ENCODE measurements at regions not wholly inside any gene's neighbourhood (a gene's known extent, or its start where the extent isn't known, plus 50 kb on each side); places are given as distances from the start of the nearest gene placed in this dataset.

GRCh38 chr1:29793101-29793546 lies 556.8 kb downstream of the PTPRU start:
- intact Hi-C loops (cut with DNase I): loop anchor here (10.0 kb wide), 1 partner anchor 912 kb away; no protein-coding TSS in a partner anchor

GRCh38 chr1:29789910-29790247 lies 553.6 kb downstream of the PTPRU start:
- DNase-seq: peak in 1 of 42 donors; percentile 30
- intact Hi-C loops (cut with DNase I): loop anchor here (10.0 kb wide), 1 partner anchor 915 kb away; no protein-coding TSS in a partner anchor

More at GRCh38 chr1:29793101-29793546, 556.8 kb downstream of the PTPRU start:
- DNase-seq: peak; percentile 51 to 91 (median 80)

- peak in 2 of 42 donors; percentile 31 to 32 for DNase-seq
- intact Hi-C loops (cut with DNase I): no loop called here
Observed at GRCh38 chr1:29789221-29789909, 553.0 kb downstream of the PTPRU start.

- DNase-seq: peak in 2 of 42 donors; percentile 28 to 32
- intact Hi-C loops (cut with DNase I): no loop called here
Observed at GRCh38 chr1:29786791-29787732, 550.7 kb downstream of the PTPRU start.

- intact Hi-C loops (cut with DNase I): no loop called here
- DNase-seq: peak in 2 of 42 donors; percentile 22 to 28
Observed at GRCh38 chr1:29786195-29786594, 549.9 kb downstream of the PTPRU start.

- intact Hi-C loops (cut with DNase I): no loop called here
Observed at GRCh38 chr1:29785554-29785953, 549.2 kb downstream of the PTPRU start.

GRCh38 chr1:29785137-29785527 lies 548.8 kb downstream of the PTPRU start:
- intact Hi-C loops (cut with DNase I): no loop called here
- DNase-seq: peak in 1 of 42 donors; percentile 30

More at GRCh38 chr1:29785554-29785953, 549.2 kb downstream of the PTPRU start:
- DNase-seq: peak in 1 of 42 donors; percentile 31

- intact Hi-C loops (cut with DNase I): no loop called here
- peak in 2 of 42 donors; percentile 14 to 17 for DNase-seq
Observed at GRCh38 chr1:29784276-29785136, 548.2 kb downstream of the PTPRU start.

- intact Hi-C loops (cut with DNase I): no loop called here
- peak in 2 of 42 donors; percentile 24 to 26 for DNase-seq
Observed at GRCh38 chr1:29783508-29784275, 547.4 kb downstream of the PTPRU start.

GRCh38 chr1:29782846-29783507 lies 546.7 kb downstream of the PTPRU start:
- DNase-seq: peak in 2 of 42 donors; percentile 9 to 32
- intact Hi-C loops (cut with DNase I): no loop called here

GRCh38 chr1:29779146-29779545 lies 542.8 kb downstream of the PTPRU start:
- peak in 1 of 42 donors; percentile 10 for DNase-seq
- intact Hi-C loops (cut with DNase I): no loop called here

- peak in 3 of 42 donors; percentile 3 to 16 (median 7) for DNase-seq
- intact Hi-C loops (cut with DNase I): no loop called here
Observed at GRCh38 chr1:29777522-29777921, 541.2 kb downstream of the PTPRU start.

GRCh38 chr1:29774355-29774754 lies 538.0 kb downstream of the PTPRU start:
- DNase-seq: no peak
- intact Hi-C loops (cut with DNase I): no loop called here

GRCh38 chr1:29772584-29773100 lies 536.3 kb downstream of the PTPRU start:
- peak in 2 of 42 donors; percentile 14 to 31 for DNase-seq
- intact Hi-C loops (cut with DNase I): no loop called here

- intact Hi-C loops (cut with DNase I): no loop called here
- DNase-seq: peak in 3 of 42 donors; percentile 2 to 36 (median 25)
Observed at GRCh38 chr1:29767769-29768425, 531.6 kb downstream of the PTPRU start.

- intact Hi-C loops (cut with DNase I): no loop called here
- DNase-seq: peak in 4 of 42 donors; percentile 3 to 28 (median 17)
Observed at GRCh38 chr1:29767088-29767685, 530.9 kb downstream of the PTPRU start.

Measured in head of caudate nucleus (tissue), 42 donors.